Psoas muscle (tissue), 7 donors: ENCODE measurements at regions not wholly inside any gene's neighbourhood (a gene's known extent, or its start where the extent isn't known, plus 50 kb on each side); places are given as distances from the start of the nearest gene placed in this dataset.

Experiments
- ATAC-seq, 4 donors: fragments of 200-7000 bp; cut with Tn5 transposase; one replicate each; pipeline ENCODE4 v1.9.1; 2020; ENCODE audit warnings: moderate library complexity in 3 of 4, mild to moderate bottlenecking in 2 of 4
- DNase-seq, 2 donors: peaks; one replicate each; pipeline ENCODE4 v3.0.0-alpha.2; 2020
- H3K27ac ChIP-seq: fragments of 200-600 bp; one replicate; pipeline ENCODE4 v1.8.0; 2022
- H3K27me3 ChIP-seq, 3 donors: fragments of 200-600 bp in 1 of 3; one replicate each; pipeline versions ENCODE4 v1.6.1 to v1.8.0; 2013 to 2022; ENCODE audit warnings: low read length in 2 of 3, mild to moderate bottlenecking in 2 of 3, moderate library complexity in 1 of 3; ENCODE audit not compliant: insufficient read depth in 3 of 3
- H3K36me3 ChIP-seq, 2 donors: fragments of 200-600 bp in 1 of 2; one replicate each; pipeline versions ENCODE4 v1.6.1 to v1.8.0; 2013 to 2022; ENCODE audit warnings: low read depth in 1 of 2, mild to moderate bottlenecking in 1 of 2, moderate library complexity in 1 of 2; ENCODE audit not compliant: insufficient read depth in 1 of 2
- H3K4me1 ChIP-seq: fragments of 200-600 bp; one replicate; pipeline ENCODE4 v1.8.0; 2022
- H3K4me3 ChIP-seq: fragments of 200-600 bp; one replicate; pipeline ENCODE4 v1.8.0; 2022; ENCODE audit warnings: mild to moderate bottlenecking
- H3K9me3 ChIP-seq: fragments of 200-600 bp; one replicate; pipeline ENCODE4 v1.8.0; 2022
- CTCF ChIP-seq: fragments of 200-600 bp; IDR thresholded peaks from one replicate; pipeline ENCODE4 v1.8.0; 2022; ENCODE audit warnings: antibody characterized with exemption
- WGBS, 3 donors: extraction: QIAGEN DNeasy Blood & Tissue Kit; methylation state at CpG; one replicate each; pipeline versions ENCODE4 v1.1.6 to v1.1.7; 2013; 5-methylcytosine and 5-hydroxymethylcytosine counted together
- intact Hi-C, 2 donors: fragments of 100-400 bp; cut with DNase I; formaldehyde crosslinking; loops; one replicate each; pipeline versions ENCODE4 v1.11.0 to v1.14.2; 2022
- donor health status: healthy with polysubstance abuse.
- donor health status: DM: no; HTN: no; CAD: no; lungs with moderate emphysema.
- donor health status: Bipolar disorder and iron deficiency.
- donor health status: healthy.
- donor health status: DM: yes; HTN: yes; CAD: no.
- donor health status: DM: no; HTN: no; CAD: no.
- donor health status: DM: yes; HTN: yes; CAD: no.

DNA sequence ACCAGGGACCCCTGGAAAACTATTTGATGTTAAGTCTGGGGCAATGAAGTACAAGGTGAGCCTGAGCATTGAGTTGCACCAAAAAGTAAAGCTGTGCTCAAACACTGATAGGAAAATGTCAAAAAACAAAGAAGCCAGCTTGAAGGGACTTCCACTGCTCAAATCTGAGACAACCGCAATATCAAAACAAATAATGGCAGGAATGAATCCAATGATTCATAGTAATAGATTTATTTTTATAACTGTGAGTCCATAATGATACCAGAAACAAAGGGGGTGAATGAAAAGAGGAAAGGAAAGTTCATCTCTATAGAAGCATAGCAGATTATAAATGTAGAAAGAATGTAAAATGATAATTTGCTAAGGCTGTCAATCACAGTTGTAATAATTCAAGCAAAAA is 237.3 kb upstream of the ZBTB20 start:
- 57 to 72% (median 67%) methylated on average over 1 of the region's 1 CpG for WGBS, 3 donors
- DNase-seq: no peak
- Histone ChIP-seq H3K4me1 (peaks cover 9% of the 10 kb centered on the region), H3K27ac (no peak overlapping the region), H3K36me3 (no peaks in the 10 kb centered on the region), H3K9me3 (no peaks in the 10 kb centered on the region), H3K4me3 (no peak overlapping the region), H3K27me3 (no peaks in the 10 kb centered on the region)
- no peak for TF ChIP-seq CTCF
- ATAC-seq: no peak
- intact Hi-C loops: no loop called here

- Histone ChIP-seq H3K4me3 (no peak overlapping the region), H3K4me1 (peaks cover 9% of the 10 kb centered on the region), H3K27ac (no peak overlapping the region), H3K36me3 (no peaks in the 10 kb centered on the region), H3K27me3 (no peaks in the 10 kb centered on the region), H3K9me3 (no peaks in the 10 kb centered on the region)
- intact Hi-C loops: no loop called here
- DNase-seq: no peak
- WGBS, 3 donors: 94 to 96% (median 96%) methylated on average over 7 of the region's 7 CpGs
- ATAC-seq: no peak
- no peak for TF ChIP-seq CTCF
Measured at GRCh38 chr3:115385774-115386730, 237.3 kb upstream of the GAP43 start.

- peaks cover 9% of the 10 kb centered on the region for H3K4me1 ChIP-seq
- no peaks in the 10 kb centered on the region for H3K27me3 ChIP-seq
- 8 to 29% (median 19%) methylated on average over 1 of the region's 1 CpG for WGBS, 3 donors
- H3K27ac ChIP-seq: no peak overlapping the region
- no peak for DNase-seq
- no peak for TF ChIP-seq CTCF
- intact Hi-C loops: no loop called here
- peak in 1 of 4 donors; percentile 41 for ATAC-seq
- no peaks in the 10 kb centered on the region for H3K9me3 ChIP-seq
- H3K4me3 ChIP-seq: no peak overlapping the region
- H3K36me3 ChIP-seq: no peaks in the 10 kb centered on the region
Measured at GRCh38 chr3:115388166-115388565, 235.1 kb upstream of the GAP43 start.

- TF ChIP-seq CTCF: no peak
- no peaks in the 10 kb centered on the region for H3K27me3 ChIP-seq
- no peaks in the 10 kb centered on the region for H3K36me3 ChIP-seq
- 13 to 31% (median 14%) methylated on average over 3 of the region's 3 CpGs for WGBS, 3 donors
- H3K4me1 ChIP-seq: peaks cover 9% of the 10 kb centered on the region
- peak in 2 of 4 donors; percentile 49 to 77 for ATAC-seq
- no peaks in the 10 kb centered on the region for H3K9me3 ChIP-seq
- H3K4me3 ChIP-seq: no peak overlapping the region
- DNase-seq: no peak
- intact Hi-C loops: no loop called here
- no peak overlapping the region for H3K27ac ChIP-seq
Measured at GRCh38 chr3:115388811-115389210, 234.5 kb upstream of the GAP43 start.
